Liver (tissue), 8 donors: ENCODE measurements at regions not wholly inside any gene's neighbourhood (a gene's known extent, or its start where the extent isn't known, plus 50 kb on each side); places are given as distances from the start of the nearest gene placed in this dataset.

Experiments used
- DNase-seq: peaks from one replicate; pipeline ENCODE4 v3.0.0-alpha.2; 2017; ENCODE audit warnings: low spot score
- H3K27ac ChIP-seq, 2 donors: one replicate each; pipeline ENCODE4 v1.7.0; 2013; ENCODE audit warnings: inconsistent platforms in 2 of 2, low read length in 2 of 2, control low read depth in 1 of 2, low read depth in 1 of 2, mild to moderate bottlenecking in 1 of 2
- H3K27me3 ChIP-seq, 4 donors: one replicate each; pipeline versions ENCODE4 v1.6.1 to v1.7.0; 2013; ENCODE audit warnings: low read length in 3 of 4, inconsistent platforms in 1 of 4, mild to moderate bottlenecking in 1 of 4, moderate library complexity in 1 of 4; ENCODE audit not compliant: control insufficient read depth in 4 of 4, insufficient read depth in 4 of 4
- H3K36me3 ChIP-seq, 4 donors: one replicate each; pipeline versions ENCODE4 v1.6.1 to v1.7.0; 2013; ENCODE audit warnings: low read length in 3 of 4, mild to moderate bottlenecking in 3 of 4, low read depth in 1 of 4, moderate library complexity in 1 of 4; ENCODE audit not compliant: control insufficient read depth in 4 of 4, insufficient read depth in 3 of 4
- H3K4me1 ChIP-seq, 4 donors: one replicate each; pipeline versions ENCODE4 v1.6.1 to v1.7.0; 2013; ENCODE audit warnings: low read length in 3 of 4, mild to moderate bottlenecking in 3 of 4, moderate library complexity in 1 of 4; ENCODE audit not compliant: control insufficient read depth in 4 of 4, insufficient read depth in 4 of 4
- H3K4me3 ChIP-seq, 3 donors: one replicate each; pipeline versions ENCODE4 v1.6.1 to v1.7.0; 2013; ENCODE audit warnings: low read length in 3 of 3, control low read depth in 1 of 3, low read depth in 1 of 3, mild to moderate bottlenecking in 1 of 3
- H3K9ac ChIP-seq, 2 donors: one replicate each; pipeline ENCODE4 v1.7.0; 2013; ENCODE audit warnings: low read length in 2 of 2, mild to moderate bottlenecking in 2 of 2, moderate library complexity in 2 of 2, control low read depth in 1 of 2, low read depth in 1 of 2
- H3K9me3 ChIP-seq, 4 donors: one replicate each; pipeline versions ENCODE4 v1.6.1 to v1.7.0; 2013; ENCODE audit warnings: low read length in 3 of 4; ENCODE audit not compliant: control insufficient read depth in 4 of 4
- CTCF ChIP-seq: fragments of 150-350 bp; IDR thresholded peaks from 2 replicates; pipeline ENCODE4 v1.5.1; 2017; ENCODE audit warnings: improper control_type of control experiment, low read depth, low read length; ENCODE audit not compliant: missing input control
- EGR1 ChIP-seq, 2 donors: IDR thresholded peaks; 2 replicates each; pipeline ENCODE4 v1.6.1; 2016 to 2018; ENCODE audit warnings: antibody characterized with exemption in 2 of 2, low read depth in 2 of 2
- FOXA1 ChIP-seq: IDR thresholded peaks from 2 replicates; pipeline ENCODE4 v1.6.1; 2016; ENCODE audit warnings: antibody characterized with exemption
- FOXA2 ChIP-seq: IDR thresholded peaks from 2 replicates; pipeline ENCODE4 v1.6.1; 2016; ENCODE audit warnings: antibody characterized with exemption
- GABPA ChIP-seq, 2 donors: IDR thresholded peaks in 1 of 2; conservative IDR thresholded peaks in 1 of 2; 2 replicates each; pipeline ENCODE4 v1.6.1; 2016; ENCODE audit warnings: antibody characterized with exemption in 2 of 2, mild to moderate bottlenecking in 1 of 2, moderate library complexity in 1 of 2
- HNF4A ChIP-seq, 2 donors: conservative IDR thresholded peaks; 2 replicates each; pipeline ENCODE4 v1.6.1; 2016; ENCODE audit warnings: antibody characterized with exemption in 2 of 2, mild to moderate bottlenecking in 2 of 2
- HNF4G ChIP-seq: IDR thresholded peaks from 2 replicates; pipeline ENCODE4 v1.6.1; 2016; ENCODE audit warnings: antibody characterized with exemption
- JUND ChIP-seq, 2 donors: IDR thresholded peaks; 2 replicates each; pipeline ENCODE4 v1.6.1; 2016; ENCODE audit warnings: antibody characterized with exemption in 2 of 2
- NR2F2 ChIP-seq: IDR thresholded peaks from 2 replicates; pipeline ENCODE4 v1.6.1; 2016; ENCODE audit warnings: antibody characterized with exemption
- RAD21 ChIP-seq, 2 donors: IDR thresholded peaks; 2 replicates each; pipeline ENCODE4 v1.6.1; 2016; ENCODE audit warnings: antibody characterized with exemption in 2 of 2, mild to moderate bottlenecking in 2 of 2
- RXRA ChIP-seq, 2 donors: IDR thresholded peaks; 2 replicates each; pipeline ENCODE4 v1.6.1; 2017 to 2018; ENCODE audit warnings: antibody characterized with exemption in 2 of 2, mild to moderate bottlenecking in 1 of 2
- SP1 ChIP-seq: IDR thresholded peaks from 2 replicates; pipeline ENCODE4 v1.6.1; 2018; ENCODE audit warnings: antibody characterized with exemption, mild to moderate bottlenecking
- TAF1 ChIP-seq: conservative IDR thresholded peaks from 2 replicates; pipeline ENCODE4 v1.6.1; 2016; ENCODE audit warnings: antibody characterized with exemption, mild to moderate bottlenecking
- YY1 ChIP-seq: IDR thresholded peaks from 2 replicates; pipeline ENCODE4 v1.6.1; 2016; ENCODE audit warnings: antibody characterized with exemption, mild to moderate bottlenecking
- WGBS: extraction: QIAGEN DNeasy Blood & Tissue Kit; methylation state at CpG from one replicate; pipeline ENCODE4 v1.1.7; 2013; 5-methylcytosine and 5-hydroxymethylcytosine counted together
- TF ChIP-seq, protein P1 (sequence below): IDR thresholded peaks from 2 replicates; pipeline ENCODE4 v1.6.1; 2016; ENCODE audit warnings: antibody characterized with exemption, mild to moderate bottlenecking
- TF ChIP-seq, protein P2 (sequence below): IDR thresholded peaks from 2 replicates; pipeline ENCODE4 v1.6.1; 2016; ENCODE audit warnings: antibody characterized with exemption
- TF ChIP-seq, protein P3 (sequence below): IDR thresholded peaks from 2 replicates; pipeline ENCODE4 v1.6.1; 2016; ENCODE audit warnings: antibody characterized with exemption
- TF ChIP-seq, protein P4 (sequence below): IDR thresholded peaks from 2 replicates; pipeline ENCODE4 v1.6.1; 2016; ENCODE audit warnings: antibody characterized with exemption
- donor health status: healthy.
- donor health status: healthy.
- donor health status: healthy.
- donor health status: healthy.
- donor health status: healthy.

DNA sequence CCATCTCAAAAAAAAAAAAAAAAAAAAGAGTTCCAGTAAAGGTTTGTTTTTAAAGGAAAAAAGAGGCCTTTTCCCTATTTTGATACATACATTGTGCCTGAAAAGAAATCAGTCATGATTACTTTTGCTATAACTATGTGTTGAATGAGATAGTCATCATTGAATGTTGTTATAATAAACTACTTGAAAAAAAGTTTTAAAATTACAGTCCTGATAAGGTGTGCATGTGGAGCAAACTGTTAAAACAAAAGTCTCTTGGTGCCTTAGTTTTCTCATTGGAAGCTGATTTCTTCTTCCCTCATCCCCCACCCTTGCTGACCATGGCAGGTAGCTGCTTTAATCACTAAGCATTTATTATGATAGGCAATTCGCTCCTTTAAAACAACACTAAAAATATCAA lies 172.3 kb upstream of the TBCA start:
- Histone ChIP-seq H3K27me3 (no peaks in the 10 kb centered on the region), H3K9ac (no peak overlapping the region), H3K4me3 (no peak overlapping the region), H3K27ac (no peak overlapping the region), H3K4me1 (no peaks in the 10 kb centered on the region), H3K36me3 (no peaks in the 10 kb centered on the region), H3K9me3 (no peaks in the 10 kb centered on the region)
- no peak for TF ChIP-seq HNF4G
- TF ChIP-seq EGR1 (IDR thresholded peaks at IDR 0.05; ENCODE audit: low read depth in 2 of 2): no peak
- TF ChIP-seq JUND (IDR thresholded peaks at IDR 0.05): no peak
- no peak for TF ChIP-seq FOXA2
- no peak for TF ChIP-seq HNF4A (conservative IDR thresholded peaks at IDR 0.05)
- no peak for TF ChIP-seq RXRA (IDR thresholded peaks at IDR 0.05)
- no peak for TF ChIP-seq NR2F2
- TF ChIP-seq YY1: no peak
- TF ChIP-seq SP1: no peak
- TF ChIP-seq CTCF: no peak
- TF ChIP-seq, protein P1, sequence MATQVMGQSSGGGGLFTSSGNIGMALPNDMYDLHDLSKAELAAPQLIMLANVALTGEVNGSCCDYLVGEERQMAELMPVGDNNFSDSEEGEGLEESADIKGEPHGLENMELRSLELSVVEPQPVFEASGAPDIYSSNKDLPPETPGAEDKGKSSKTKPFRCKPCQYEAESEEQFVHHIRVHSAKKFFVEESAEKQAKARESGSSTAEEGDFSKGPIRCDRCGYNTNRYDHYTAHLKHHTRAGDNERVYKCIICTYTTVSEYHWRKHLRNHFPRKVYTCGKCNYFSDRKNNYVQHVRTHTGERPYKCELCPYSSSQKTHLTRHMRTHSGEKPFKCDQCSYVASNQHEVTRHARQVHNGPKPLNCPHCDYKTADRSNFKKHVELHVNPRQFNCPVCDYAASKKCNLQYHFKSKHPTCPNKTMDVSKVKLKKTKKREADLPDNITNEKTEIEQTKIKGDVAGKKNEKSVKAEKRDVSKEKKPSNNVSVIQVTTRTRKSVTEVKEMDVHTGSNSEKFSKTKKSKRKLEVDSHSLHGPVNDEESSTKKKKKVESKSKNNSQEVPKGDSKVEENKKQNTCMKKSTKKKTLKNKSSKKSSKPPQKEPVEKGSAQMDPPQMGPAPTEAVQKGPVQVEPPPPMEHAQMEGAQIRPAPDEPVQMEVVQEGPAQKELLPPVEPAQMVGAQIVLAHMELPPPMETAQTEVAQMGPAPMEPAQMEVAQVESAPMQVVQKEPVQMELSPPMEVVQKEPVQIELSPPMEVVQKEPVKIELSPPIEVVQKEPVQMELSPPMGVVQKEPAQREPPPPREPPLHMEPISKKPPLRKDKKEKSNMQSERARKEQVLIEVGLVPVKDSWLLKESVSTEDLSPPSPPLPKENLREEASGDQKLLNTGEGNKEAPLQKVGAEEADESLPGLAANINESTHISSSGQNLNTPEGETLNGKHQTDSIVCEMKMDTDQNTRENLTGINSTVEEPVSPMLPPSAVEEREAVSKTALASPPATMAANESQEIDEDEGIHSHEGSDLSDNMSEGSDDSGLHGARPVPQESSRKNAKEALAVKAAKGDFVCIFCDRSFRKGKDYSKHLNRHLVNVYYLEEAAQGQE: no peak
- TF ChIP-seq, protein P2, sequence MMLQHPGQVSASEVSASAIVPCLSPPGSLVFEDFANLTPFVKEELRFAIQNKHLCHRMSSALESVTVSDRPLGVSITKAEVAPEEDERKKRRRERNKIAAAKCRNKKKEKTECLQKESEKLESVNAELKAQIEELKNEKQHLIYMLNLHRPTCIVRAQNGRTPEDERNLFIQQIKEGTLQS: no peak
- TF ChIP-seq, protein P3, sequence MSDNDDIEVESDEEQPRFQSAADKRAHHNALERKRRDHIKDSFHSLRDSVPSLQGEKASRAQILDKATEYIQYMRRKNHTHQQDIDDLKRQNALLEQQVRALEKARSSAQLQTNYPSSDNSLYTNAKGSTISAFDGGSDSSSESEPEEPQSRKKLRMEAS: no peak
- TF ChIP-seq FOXA1: no peak
- TF ChIP-seq RAD21 (IDR thresholded peaks at IDR 0.05): no peak
- TF ChIP-seq, protein P4, sequence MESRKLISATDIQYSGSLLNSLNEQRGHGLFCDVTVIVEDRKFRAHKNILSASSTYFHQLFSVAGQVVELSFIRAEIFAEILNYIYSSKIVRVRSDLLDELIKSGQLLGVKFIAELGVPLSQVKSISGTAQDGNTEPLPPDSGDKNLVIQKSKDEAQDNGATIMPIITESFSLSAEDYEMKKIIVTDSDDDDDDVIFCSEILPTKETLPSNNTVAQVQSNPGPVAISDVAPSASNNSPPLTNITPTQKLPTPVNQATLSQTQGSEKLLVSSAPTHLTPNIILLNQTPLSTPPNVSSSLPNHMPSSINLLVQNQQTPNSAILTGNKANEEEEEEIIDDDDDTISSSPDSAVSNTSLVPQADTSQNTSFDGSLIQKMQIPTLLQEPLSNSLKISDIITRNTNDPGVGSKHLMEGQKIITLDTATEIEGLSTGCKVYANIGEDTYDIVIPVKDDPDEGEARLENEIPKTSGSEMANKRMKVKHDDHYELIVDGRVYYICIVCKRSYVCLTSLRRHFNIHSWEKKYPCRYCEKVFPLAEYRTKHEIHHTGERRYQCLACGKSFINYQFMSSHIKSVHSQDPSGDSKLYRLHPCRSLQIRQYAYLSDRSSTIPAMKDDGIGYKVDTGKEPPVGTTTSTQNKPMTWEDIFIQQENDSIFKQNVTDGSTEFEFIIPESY: no peak
- TF ChIP-seq TAF1: no peak
- no peak for TF ChIP-seq GABPA (IDR thresholded peaks at IDR 0.05 in 1 of 2, conservative IDR thresholded peaks at IDR 0.05 in 1 of 2)
- DNase-seq: no peak
- WGBS: 94% methylated on average over 1 of the region's 1 CpG

DNA sequence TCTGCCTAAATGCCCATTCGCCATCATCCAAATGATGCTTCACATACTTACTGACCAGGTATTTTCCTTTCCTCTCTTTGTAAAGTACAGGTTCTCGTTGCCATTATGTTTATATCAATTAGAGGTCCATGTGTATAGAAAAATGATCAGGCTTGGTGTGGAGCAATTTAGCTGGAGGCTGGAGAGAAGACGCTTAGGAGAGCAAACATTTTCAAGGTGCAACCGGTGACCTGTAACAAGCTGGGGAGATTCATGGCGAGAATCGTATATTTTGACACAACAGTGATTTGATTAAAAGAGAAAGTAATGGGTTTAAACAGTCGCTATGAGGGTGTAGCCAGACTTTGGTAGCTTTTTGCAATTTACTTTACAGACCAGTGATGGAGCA lies 170.9 kb upstream of the TBCA start:
- TF ChIP-seq, protein P4: no peak
- TF ChIP-seq, protein P2: no peak
- TF ChIP-seq HNF4A (conservative IDR thresholded peaks at IDR 0.05): no peak
- TF ChIP-seq HNF4G: no peak
- no peak for TF ChIP-seq FOXA1
- no peak for TF ChIP-seq CTCF
- no peak for TF ChIP-seq NR2F2
- no peak overlapping the region for H3K4me3 ChIP-seq
- H3K36me3 ChIP-seq: no peaks in the 10 kb centered on the region
- 83% methylated on average over 7 of the region's 7 CpGs for WGBS
- no peaks in the 10 kb centered on the region for H3K27me3 ChIP-seq
- H3K27ac ChIP-seq: no peak overlapping the region
- no peak overlapping the region for H3K9ac ChIP-seq
- H3K4me1 ChIP-seq: no peaks in the 10 kb centered on the region
- DNase-seq: no peak
- H3K9me3 ChIP-seq: no peaks in the 10 kb centered on the region
